HUES64 (cell line): ENCODE measurements at regions not wholly inside any gene's neighbourhood (a gene's known extent, or its start where the extent isn't known, plus 50 kb on each side); places are given as distances from the start of the nearest gene placed in this dataset.

ENCODE experiments used
- H3K27ac ChIP-seq: 2 replicates; pipeline ENCODE4 v1.7.0; 2013; ENCODE audit warnings: low read depth, low read length, inconsistent platforms
- H3K27me3 ChIP-seq: 2 replicates; pipeline ENCODE4 v1.6.1; 2013; ENCODE audit warnings: mild to moderate bottlenecking, low read length; ENCODE audit not compliant: insufficient read depth
- H3K36me3 ChIP-seq: 2 replicates; pipeline ENCODE4 v1.6.1; 2013; ENCODE audit warnings: mild to moderate bottlenecking, low read length; ENCODE audit not compliant: insufficient read depth
- H3K4me1 ChIP-seq: 2 replicates; pipeline ENCODE4 v1.6.1; 2013; ENCODE audit warnings: mild to moderate bottlenecking, low read length, moderate library complexity; ENCODE audit not compliant: insufficient read depth
- H3K4me3 ChIP-seq: 2 replicates; pipeline ENCODE4 v1.5.1; 2013; ENCODE audit warnings: mild to moderate bottlenecking, low read length, moderate library complexity
- H3K9ac ChIP-seq: 2 replicates; pipeline ENCODE4 v1.6.1; 2013; ENCODE audit warnings: mild to moderate bottlenecking, low read depth, low read length
- H3K9me3 ChIP-seq: 2 replicates; pipeline ENCODE4 v1.6.1; 2013; ENCODE audit warnings: low read depth, low read length; ENCODE audit not compliant: insufficient read depth
- WGBS: fragments of 150-250, 120-280 bp; methylation state at CpG from one replicate; pipeline ENCODE4 v1.1.7; 2013; ENCODE audit warnings: missing lambda C conversion rate; 5-methylcytosine and 5-hydroxymethylcytosine counted together

GRCh38 chr2:120968307-120969015 is 232.8 kb downstream of the GLI2 start:
- H3K4me3 ChIP-seq: no peak overlapping the region
- no peak overlapping the region for H3K9ac ChIP-seq
- 94% methylated on average over 30 of the region's 30 CpGs for WGBS
- no peaks in the 10 kb centered on the region for H3K4me1 ChIP-seq
- peaks cover 52% of the 10 kb centered on the region for H3K36me3 ChIP-seq
- H3K27ac ChIP-seq: no peak overlapping the region
- no peaks in the 10 kb centered on the region for H3K9me3 ChIP-seq
- no peaks in the 10 kb centered on the region for H3K27me3 ChIP-seq

GRCh38 chr2:120969613-120970355 is 234.1 kb downstream of the GLI2 start:
- Histone ChIP-seq H3K9me3 (no peaks in the 10 kb centered on the region), H3K27ac (no peak overlapping the region), H3K4me3 (no peak overlapping the region), H3K36me3 (peaks cover 65% of the 10 kb centered on the region), H3K4me1 (no peaks in the 10 kb centered on the region), H3K9ac (no peak overlapping the region), H3K27me3 (no peaks in the 10 kb centered on the region)
- WGBS: 83% methylated on average over 14 of the region's 14 CpGs

GRCh38 chr2:120971866-120972265 is 236.2 kb downstream of the GLI2 start:
- H3K4me3 ChIP-seq: no peak overlapping the region
- no peaks in the 10 kb centered on the region for H3K4me1 ChIP-seq
- H3K9me3 ChIP-seq: no peaks in the 10 kb centered on the region
- no peaks in the 10 kb centered on the region for H3K27me3 ChIP-seq
- WGBS: 94% methylated on average over 12 of the region's 12 CpGs
- H3K27ac ChIP-seq: no peak overlapping the region
- H3K9ac ChIP-seq: no peak overlapping the region
- H3K36me3 ChIP-seq: peaks cover 86% of the 10 kb centered on the region

GRCh38 chr2:120972286-120972685 is 236.6 kb downstream of the GLI2 start:
- Histone ChIP-seq H3K4me3 (no peak overlapping the region), H3K27me3 (no peaks in the 10 kb centered on the region), H3K9me3 (no peaks in the 10 kb centered on the region), H3K9ac (no peak overlapping the region), H3K27ac (no peak overlapping the region), H3K36me3 (peaks cover 90% of the 10 kb centered on the region), H3K4me1 (no peaks in the 10 kb centered on the region)
- 97% methylated on average over 5 of the region's 6 CpGs for WGBS

- WGBS: 95% methylated on average over 17 of the region's 17 CpGs
- peaks cover 94% of the 10 kb centered on the region for H3K36me3 ChIP-seq
Measured at GRCh38 chr2:120973196-120973595, 237.5 kb downstream of the GLI2 start.

GRCh38 chr2:120974950-120975349 is 239.3 kb downstream of the GLI2 start:
- H3K36me3 ChIP-seq: peaks cover 97% of the 10 kb centered on the region
- H3K4me3 ChIP-seq: no peak overlapping the region
- H3K9ac ChIP-seq: no peak overlapping the region
- no peaks in the 10 kb centered on the region for H3K4me1 ChIP-seq
- H3K27me3 ChIP-seq: no peaks in the 10 kb centered on the region
- WGBS: 94% methylated on average over 4 of the region's 4 CpGs
- no peak overlapping the region for H3K27ac ChIP-seq
- H3K9me3 ChIP-seq: no peaks in the 10 kb centered on the region

More at GRCh38 chr2:120973196-120973595, 237.5 kb downstream of the GLI2 start:
- no peak overlapping the region for H3K4me3 ChIP-seq
- H3K9me3 ChIP-seq: no peaks in the 10 kb centered on the region
- H3K27ac ChIP-seq: no peak overlapping the region
- H3K9ac ChIP-seq: no peak overlapping the region
- H3K27me3 ChIP-seq: no peaks in the 10 kb centered on the region
- H3K4me1 ChIP-seq: no peaks in the 10 kb centered on the region

GRCh38 chr2:120976501-120977307 is 241.0 kb downstream of the GLI2 start:
- Histone ChIP-seq H3K9ac (no peak overlapping the region), H3K9me3 (no peaks in the 10 kb centered on the region), H3K36me3 (peaks cover 84% of the 10 kb centered on the region), H3K27me3 (no peaks in the 10 kb centered on the region), H3K4me1 (no peaks in the 10 kb centered on the region), H3K27ac (no peak overlapping the region), H3K4me3 (no peak overlapping the region)
- WGBS: 91% methylated on average over 12 of the region's 12 CpGs

- H3K27ac ChIP-seq: no peak overlapping the region
- H3K9me3 ChIP-seq: no peaks in the 10 kb centered on the region
- H3K27me3 ChIP-seq: no peaks in the 10 kb centered on the region
- H3K9ac ChIP-seq: no peak overlapping the region
- no peak overlapping the region for H3K4me3 ChIP-seq
- peaks cover 78% of the 10 kb centered on the region for H3K36me3 ChIP-seq
- H3K4me1 ChIP-seq: peaks cover 4% of the 10 kb centered on the region; the same call in 1 of the 2 replicates
- 95% methylated on average over 25 of the region's 25 CpGs for WGBS
Measured at GRCh38 chr2:120977582-120978358, 242.1 kb downstream of the GLI2 start.

- no peak overlapping the region for H3K4me3 ChIP-seq
- WGBS: 93% methylated on average over 20 of the region's 20 CpGs
- H3K9ac ChIP-seq: no peak overlapping the region
- H3K36me3 ChIP-seq: peaks cover 78% of the 10 kb centered on the region
- H3K27me3 ChIP-seq: no peaks in the 10 kb centered on the region
- H3K9me3 ChIP-seq: no peaks in the 10 kb centered on the region
- H3K27ac ChIP-seq: no peak overlapping the region
- peaks cover 4% of the 10 kb centered on the region; the same call in 1 of the 2 replicates for H3K4me1 ChIP-seq
Measured at GRCh38 chr2:120978359-120979050, 242.8 kb downstream of the GLI2 start.

- Histone ChIP-seq H3K9me3 (no peaks in the 10 kb centered on the region), H3K27me3 (no peaks in the 10 kb centered on the region), H3K4me3 (no peak overlapping the region), H3K4me1 (peaks cover 4% of the 10 kb centered on the region; the same call in 1 of the 2 replicates), H3K27ac (no peak overlapping the region), H3K36me3 (peaks cover 78% of the 10 kb centered on the region), H3K9ac (no peak overlapping the region)
- 69% methylated on average over 2 of the region's 2 CpGs for WGBS
Measured at GRCh38 chr2:120979398-120979797, 243.7 kb downstream of the GLI2 start.
